HepG2 (cell line): ENCODE measurements at regions not wholly inside any gene's neighbourhood (a gene's known extent, or its start where the extent isn't known, plus 50 kb on each side); places are given as distances from the start of the nearest gene placed in this dataset.

Experiments
- ELF4 ChIP-seq: sonication (generic); formaldehyde crosslinking; IDR thresholded peaks from 2 replicates; pipeline ENCODE4 v1.5.0; 2020; ENCODE audit warnings: missing genetic modification reagents, mild to moderate bottlenecking, moderate library complexity, borderline replicate concordance
- FOXJ3 ChIP-seq: sonication (generic); formaldehyde crosslinking; IDR thresholded peaks from 2 replicates; pipeline ENCODE4 v1.4.0; 2020; ENCODE audit warnings: missing genetic modification reagents, mild to moderate bottlenecking, borderline replicate concordance
- HNRNPK ChIP-seq: fragments of 200-400 bp; formaldehyde crosslinking; IDR thresholded peaks from 2 replicates; pipeline ENCODE4 v1.6.1; 2018; ENCODE audit warnings: low read length, low read depth, moderate library complexity, mild to moderate bottlenecking; ENCODE audit not compliant: poor library complexity, severe bottlenecking
- MEF2D ChIP-seq: sonication (generic); formaldehyde crosslinking; IDR thresholded peaks from 2 replicates; pipeline ENCODE4 v1.5.1; 2020; ENCODE audit warnings: mild to moderate bottlenecking, missing genetic modification reagents
- NR1H2 ChIP-seq: sonication (generic); formaldehyde crosslinking; IDR thresholded peaks from 2 replicates; pipeline ENCODE4 v1.8.1; 2022; ENCODE audit warnings: low read depth, missing genetic modification reagents, borderline replicate concordance
- SMAD1 ChIP-seq: sonication (generic); formaldehyde crosslinking; IDR thresholded peaks from 2 replicates; pipeline ENCODE4 v1.4.0; 2020; ENCODE audit warnings: missing genetic modification reagents, low read depth, mild to moderate bottlenecking, borderline replicate concordance
- TAF1 ChIP-seq: sonication (generic); formaldehyde crosslinking; IDR thresholded peaks from 2 replicates; pipeline ENCODE4 v1.4.0; 2020; ENCODE audit warnings: missing genetic modification reagents
- TCF7 ChIP-seq: sonication (generic); IDR thresholded peaks from 2 replicates; pipeline ENCODE4 v1.6.1; 2016; ENCODE audit warnings: antibody characterized with exemption, low read depth
- ZFP62 ChIP-seq: sonication (generic); formaldehyde crosslinking; IDR thresholded peaks from 2 replicates; pipeline ENCODE4 v1.4.0; 2020; ENCODE audit warnings: missing genetic modification reagents
- TF ChIP-seq, protein P1 (sequence below): sonication (generic); formaldehyde crosslinking; IDR thresholded peaks from 2 replicates; pipeline ENCODE4 v1.4.0; 2020; ENCODE audit warnings: missing genetic modification reagents
- TF ChIP-seq, protein P2 (sequence below): sonication (generic); formaldehyde crosslinking; IDR thresholded peaks from 2 replicates; pipeline ENCODE4 v1.5.0; 2020; ENCODE audit warnings: mild to moderate bottlenecking, missing genetic modification reagents, moderate library complexity
- TF ChIP-seq, protein P3 (sequence below): sonication (generic); formaldehyde crosslinking; IDR thresholded peaks from 2 replicates; pipeline ENCODE4 v1.4.0; 2020; ENCODE audit warnings: missing genetic modification reagents
- TF ChIP-seq, protein P4 (sequence below): sonication (generic); IDR thresholded peaks from 2 replicates; pipeline ENCODE4 v1.6.1; 2016; ENCODE audit warnings: low read depth, borderline replicate concordance

DNA sequence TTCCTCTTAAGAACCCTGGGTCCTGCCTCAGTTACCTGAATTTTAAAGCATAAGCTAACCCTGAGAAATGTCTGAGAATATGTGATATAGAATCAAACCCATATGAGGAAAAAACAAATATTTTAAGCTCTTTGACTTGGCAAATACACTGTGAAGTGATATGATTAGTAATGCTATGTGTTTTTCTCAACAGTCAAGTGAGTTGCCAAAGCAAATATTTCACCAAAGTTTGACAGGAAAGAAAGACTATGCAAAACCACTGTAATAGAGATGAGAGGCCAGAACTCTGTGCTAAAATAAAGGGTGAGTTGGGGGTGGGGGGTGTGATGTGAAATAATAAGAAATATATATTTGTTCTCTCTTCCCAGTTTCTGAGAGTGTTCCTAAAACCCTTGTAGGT lies 613.5 kb upstream of the CCDC179 start:
- TF ChIP-seq ELF4 (CRISPR knock-in tag) (no peak), ZFP62 (no peak), HNRNPK (no peak), MEF2D (no peak), FOXJ3 (CRISPR knock-in tag) (no peak), TAF1 (CRISPR knock-in tag) (no peak), SMAD1 (no peak), NR1H2 (CRISPR knock-in tag) (no peak), TCF7 (no peak)
- TF ChIP-seq, protein P1, sequence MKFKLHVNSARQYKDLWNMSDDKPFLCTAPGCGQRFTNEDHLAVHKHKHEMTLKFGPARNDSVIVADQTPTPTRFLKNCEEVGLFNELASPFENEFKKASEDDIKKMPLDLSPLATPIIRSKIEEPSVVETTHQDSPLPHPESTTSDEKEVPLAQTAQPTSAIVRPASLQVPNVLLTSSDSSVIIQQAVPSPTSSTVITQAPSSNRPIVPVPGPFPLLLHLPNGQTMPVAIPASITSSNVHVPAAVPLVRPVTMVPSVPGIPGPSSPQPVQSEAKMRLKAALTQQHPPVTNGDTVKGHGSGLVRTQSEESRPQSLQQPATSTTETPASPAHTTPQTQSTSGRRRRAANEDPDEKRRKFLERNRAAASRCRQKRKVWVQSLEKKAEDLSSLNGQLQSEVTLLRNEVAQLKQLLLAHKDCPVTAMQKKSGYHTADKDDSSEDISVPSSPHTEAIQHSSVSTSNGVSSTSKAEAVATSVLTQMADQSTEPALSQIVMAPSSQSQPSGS, result no peak
- TF ChIP-seq, protein P2, sequence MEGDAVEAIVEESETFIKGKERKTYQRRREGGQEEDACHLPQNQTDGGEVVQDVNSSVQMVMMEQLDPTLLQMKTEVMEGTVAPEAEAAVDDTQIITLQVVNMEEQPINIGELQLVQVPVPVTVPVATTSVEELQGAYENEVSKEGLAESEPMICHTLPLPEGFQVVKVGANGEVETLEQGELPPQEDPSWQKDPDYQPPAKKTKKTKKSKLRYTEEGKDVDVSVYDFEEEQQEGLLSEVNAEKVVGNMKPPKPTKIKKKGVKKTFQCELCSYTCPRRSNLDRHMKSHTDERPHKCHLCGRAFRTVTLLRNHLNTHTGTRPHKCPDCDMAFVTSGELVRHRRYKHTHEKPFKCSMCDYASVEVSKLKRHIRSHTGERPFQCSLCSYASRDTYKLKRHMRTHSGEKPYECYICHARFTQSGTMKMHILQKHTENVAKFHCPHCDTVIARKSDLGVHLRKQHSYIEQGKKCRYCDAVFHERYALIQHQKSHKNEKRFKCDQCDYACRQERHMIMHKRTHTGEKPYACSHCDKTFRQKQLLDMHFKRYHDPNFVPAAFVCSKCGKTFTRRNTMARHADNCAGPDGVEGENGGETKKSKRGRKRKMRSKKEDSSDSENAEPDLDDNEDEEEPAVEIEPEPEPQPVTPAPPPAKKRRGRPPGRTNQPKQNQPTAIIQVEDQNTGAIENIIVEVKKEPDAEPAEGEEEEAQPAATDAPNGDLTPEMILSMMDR (CRISPR knock-in tag), result no peak
- TF ChIP-seq, protein P3, sequence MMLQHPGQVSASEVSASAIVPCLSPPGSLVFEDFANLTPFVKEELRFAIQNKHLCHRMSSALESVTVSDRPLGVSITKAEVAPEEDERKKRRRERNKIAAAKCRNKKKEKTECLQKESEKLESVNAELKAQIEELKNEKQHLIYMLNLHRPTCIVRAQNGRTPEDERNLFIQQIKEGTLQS, result no peak
- TF ChIP-seq, protein P4, sequence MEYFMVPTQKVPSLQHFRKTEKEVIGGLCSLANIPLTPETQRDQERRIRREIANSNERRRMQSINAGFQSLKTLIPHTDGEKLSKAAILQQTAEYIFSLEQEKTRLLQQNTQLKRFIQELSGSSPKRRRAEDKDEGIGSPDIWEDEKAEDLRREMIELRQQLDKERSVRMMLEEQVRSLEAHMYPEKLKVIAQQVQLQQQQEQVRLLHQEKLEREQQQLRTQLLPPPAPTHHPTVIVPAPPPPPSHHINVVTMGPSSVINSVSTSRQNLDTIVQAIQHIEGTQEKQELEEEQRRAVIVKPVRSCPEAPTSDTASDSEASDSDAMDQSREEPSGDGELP, result no peak
